GM23338 (cell line): ENCODE measurements at regions not wholly inside any gene's neighbourhood (a gene's known extent, or its start where the extent isn't known, plus 50 kb on each side); places are given as distances from the start of the nearest gene placed in this dataset.

ENCODE experiments used
- ATAC-seq: fragments of 200-7000 bp; cut with Tn5 transposase; 3 replicates; pipeline ENCODE4 v1.9.1; 2020
- DNase-seq: peaks from one replicate; pipeline ENCODE4 v3.0.0-alpha.2; 2015; ENCODE audit warnings: low spot score
- H2AFZ ChIP-seq: fragments of 200-600 bp; sonication (generic); 2 replicates; pipeline ENCODE4 v1.8.0; 2016; ENCODE audit warnings: antibody characterized with exemption, mild to moderate bottlenecking, moderate library complexity
- H3F3A ChIP-seq: fragments of 200-600 bp; sonication (generic); replicated peaks from 2 replicates; pipeline ENCODE4 v1.8.0; 2017; ENCODE audit warnings: antibody characterized with exemption, mixed run types, low read depth
- H3K27ac ChIP-seq: fragments of 200-600 bp; sonication (generic); 2 replicates; pipeline ENCODE4 v1.6.1; 2016; ENCODE audit warnings: low read depth
- H3K27me3 ChIP-seq: fragments of 200-600 bp; sonication (generic); 2 replicates; pipeline ENCODE4 v1.8.0; 2016; ENCODE audit warnings: mild to moderate bottlenecking, mixed run types, moderate library complexity; ENCODE audit not compliant: insufficient read depth
- H3K36me3 ChIP-seq: fragments of 200-600 bp; sonication (generic); 2 replicates; pipeline ENCODE4 v1.8.0; 2016; ENCODE audit warnings: mild to moderate bottlenecking; ENCODE audit not compliant: insufficient read depth
- H3K4me1 ChIP-seq: fragments of 200-600 bp; sonication (generic); 2 replicates; pipeline ENCODE4 v1.8.0; 2016; ENCODE audit warnings: mild to moderate bottlenecking, moderate library complexity; ENCODE audit not compliant: insufficient read depth
- H3K4me2 ChIP-seq: fragments of 200-600 bp; sonication (generic); 2 replicates; pipeline ENCODE4 v1.7.1; 2017; ENCODE audit warnings: mixed run types
- H3K4me3 ChIP-seq: fragments of 200-600 bp; sonication (generic); 2 replicates; pipeline ENCODE4 v1.6.1; 2016; ENCODE audit warnings: mixed run types
- H3K79me2 ChIP-seq: fragments of 200-600 bp; sonication (generic); replicated peaks from 2 replicates; pipeline ENCODE4 v1.8.0; 2017; ENCODE audit warnings: mild to moderate bottlenecking; ENCODE audit not compliant: insufficient read depth
- H3K9me2 ChIP-seq: fragments of 200-600 bp; sonication (generic); 2 replicates; pipeline ENCODE4 v1.8.0; 2017; ENCODE audit not compliant: insufficient read depth
- H4K20me1 ChIP-seq: fragments of 200-600 bp; sonication (generic); replicated peaks from 2 replicates; pipeline ENCODE4 v1.8.0; 2017; ENCODE audit warnings: mild to moderate bottlenecking; ENCODE audit not compliant: insufficient read depth
- H3K27ac Mint-ChIP-seq: 2 replicates; pipeline ENCODE4 v1.8.0; 2020; ENCODE audit warnings: inconsistent platforms, mild to moderate bottlenecking, moderate library complexity, mixed read lengths
- H3K27me3 Mint-ChIP-seq: 3 replicates; pipeline ENCODE4 v1.8.0; 2022; ENCODE audit warnings: low read depth, mild to moderate bottlenecking, moderate library complexity, mixed read lengths, inconsistent platforms; ENCODE audit not compliant: insufficient read depth, poor library complexity
- H3K36me3 Mint-ChIP-seq: 3 replicates; pipeline ENCODE4 v1.8.0; 2021; ENCODE audit warnings: low read depth, mild to moderate bottlenecking, inconsistent platforms, moderate library complexity, mixed read lengths
- H3K4me1 Mint-ChIP-seq: 3 replicates; pipeline ENCODE4 v1.8.0; 2020; ENCODE audit warnings: mild to moderate bottlenecking, inconsistent platforms, mixed read lengths
- H3K4me3 Mint-ChIP-seq: 3 replicates; pipeline ENCODE4 v1.8.0; 2021; ENCODE audit warnings: moderate library complexity, mild to moderate bottlenecking, inconsistent platforms, mixed read lengths
- H3K9me3 Mint-ChIP-seq: 3 replicates; pipeline ENCODE4 v1.8.0; 2020; ENCODE audit warnings: moderate library complexity, mild to moderate bottlenecking, inconsistent platforms, mixed read lengths
- CREB1 ChIP-seq: fragments of 250-450 bp; sonication (Bioruptor Pico); IDR thresholded peaks from 2 replicates; pipeline ENCODE4 v1.5.0; 2020; ENCODE audit warnings: low read depth, mild to moderate bottlenecking, moderate library complexity
- CTCF ChIP-seq, 2 experiments: fragments of 200-600 bp in 1 of 2; sonication (generic) in 1 of 2; conservative IDR thresholded peaks; 2 replicates each; pipeline versions ENCODE4 v1.5.1 to v1.6.1; 2016 to 2017; ENCODE audit warnings: antibody characterized with exemption in 2 of 2, low read depth in 2 of 2, mild to moderate bottlenecking in 2 of 2, moderate library complexity in 1 of 2
- ETS1 ChIP-seq: IDR thresholded peaks from 2 replicates; pipeline ENCODE4 v1.6.1; 2016; ENCODE audit warnings: antibody characterized with exemption
- EZH2 ChIP-seq: fragments of 200-600 bp; sonication (generic); IDR thresholded peaks from one replicate; pipeline ENCODE4 v1.8.0; 2017; ENCODE audit warnings: antibody characterized with exemption, mild to moderate bottlenecking, low read depth; ENCODE audit not compliant: unreplicated experiment
- EZH2phosphoT487 ChIP-seq: fragments of 200-600 bp; sonication (generic); IDR thresholded peaks from one replicate; pipeline ENCODE4 v1.8.1; 2018; ENCODE audit warnings: antibody characterized with exemption; ENCODE audit not compliant: unreplicated experiment
- JUNB ChIP-seq: IDR thresholded peaks from one replicate; pipeline ENCODE4 v1.6.1; 2016; ENCODE audit warnings: antibody characterized with exemption; ENCODE audit not compliant: unreplicated experiment
- NANOG ChIP-seq: IDR thresholded peaks from 2 replicates; pipeline ENCODE4 v1.6.1; 2016; ENCODE audit warnings: antibody characterized with exemption, borderline replicate concordance
- POLR2AphosphoS5 ChIP-seq: IDR thresholded peaks from 2 replicates; pipeline ENCODE4 v1.6.1; 2016; ENCODE audit warnings: antibody characterized with exemption, low read depth
- REST ChIP-seq: IDR thresholded peaks from one replicate; pipeline ENCODE4 v1.6.1; 2018; ENCODE audit warnings: antibody characterized with exemption; ENCODE audit not compliant: unreplicated experiment
- STAT1 ChIP-seq: IDR thresholded peaks from one replicate; pipeline ENCODE4 v1.6.1; 2016; ENCODE audit warnings: antibody characterized with exemption; ENCODE audit not compliant: unreplicated experiment
- ZNF114 ChIP-seq: fragments of 250-450 bp; sonication (Bioruptor Pico); IDR thresholded peaks from 2 replicates; pipeline ENCODE4 v1.5.0; 2020; ENCODE audit warnings: mild to moderate bottlenecking, moderate library complexity
- ZNF331 ChIP-seq: fragments of 250-450 bp; sonication (Bioruptor Pico); IDR thresholded peaks from 2 replicates; pipeline ENCODE4 v1.5.0; 2020; ENCODE audit warnings: low read depth, mild to moderate bottlenecking, moderate library complexity
- ZNF462 ChIP-seq: fragments of 250-450 bp; sonication (Bioruptor Pico); IDR thresholded peaks from 2 replicates; pipeline ENCODE4 v1.5.0; 2020; ENCODE audit warnings: mild to moderate bottlenecking, moderate library complexity

GRCh38 chr10:21300551-21300950 lies 224.9 kb downstream of the SKIDA1 start:
- no peak overlapping the region for H3K27ac Mint-ChIP-seq
- H3K36me3 Mint-ChIP-seq, result no peaks in the 10 kb centered on the region
- no peak for ATAC-seq

More at GRCh38 chr10:21300551-21300950, 224.9 kb downstream of the SKIDA1 start:
- no peaks in the 10 kb centered on the region for H3K36me3 ChIP-seq
- H2AFZ ChIP-seq, result no peak overlapping the region
- no peak overlapping the region for H3K4me2 ChIP-seq
- no peaks in the 10 kb centered on the region for H4K20me1 ChIP-seq
- H3K4me1 ChIP-seq, result peaks cover 19% of the 10 kb centered on the region
- TF ChIP-seq EZH2phosphoT487 (no peak), CREB1 (CRISPR knock-in tag) (no peak), REST (no peak), JUNB (no peak), ZNF462 (CRISPR knock-in tag) (no peak), ZNF114 (CRISPR knock-in tag) (no peak), NANOG (no peak), POLR2AphosphoS5 (no peak), EZH2 (no peak), CTCF (conservative IDR thresholded peaks at IDR 0.05; ENCODE audit: low read depth in 2 of 2) (no peak), ETS1 (no peak), ZNF331 (no peak), STAT1 (no peak)
- Mint-ChIP-seq H3K4me1 (peaks cover 29% of the 10 kb centered on the region), H3K27me3 (peaks cover 5% of the 10 kb centered on the region), H3K9me3 (no peaks in the 10 kb centered on the region), H3K4me3 (no peak overlapping the region)
- no peaks in the 10 kb centered on the region for H3K27me3 ChIP-seq
- H3K79me2 ChIP-seq, result no peaks in the 10 kb centered on the region
- H3K4me3 ChIP-seq, result no peak overlapping the region
- H3F3A ChIP-seq, result no peaks in the 10 kb centered on the region
- no peaks in the 10 kb centered on the region for H3K9me2 ChIP-seq
- DNase-seq, result no peak
- no peak overlapping the region for H3K27ac ChIP-seq
